Motor neuron (in vitro differentiated cells): ENCODE measurements at regions not wholly inside any gene's neighbourhood (a gene's known extent, or its start where the extent isn't known, plus 50 kb on each side); places are given as distances from the start of the nearest gene placed in this dataset.
"Not testable (repeated sequence)": the region's sequence is repeated elsewhere in the genome, so short reads cannot be mapped to it uniquely, and the experiment has no call there.

ENCODE experiments used
- ATAC-seq, 8 experiments: fragments of 200-7000 bp; cut with Tn5 transposase; replicated peaks in 6 of 8; 2 replicates each; pipeline ENCODE4 v1.8.0; 2021; ENCODE audit warnings: mild to moderate bottlenecking in 8 of 8, moderate library complexity in 8 of 8
- H3K27ac ChIP-seq, 2 donors: fragments of 250-450 bp; sonication (Bioruptor Pico); 2 replicates each; pipeline ENCODE4 v1.9.0; 2021; ENCODE audit warnings: antibody characterized with exemption in 2 of 2, mild to moderate bottlenecking in 2 of 2, moderate library complexity in 1 of 2
- H3K4me1 ChIP-seq, 2 donors: fragments of 250-450 bp; sonication (Bioruptor Pico); replicated peaks in 1 of 2; 2 replicates each; pipeline ENCODE4 v1.6.1; 2021; ENCODE audit warnings: antibody characterized with exemption in 2 of 2, mild to moderate bottlenecking in 2 of 2, moderate library complexity in 1 of 2
- H3K4me3 ChIP-seq, 5 donors: fragments of 250-450 bp; sonication (Bioruptor Pico); 2 replicates each; pipeline ENCODE4 v1.9.0; 2021; ENCODE audit warnings: antibody characterized with exemption in 5 of 5, mild to moderate bottlenecking in 5 of 5, moderate library complexity in 4 of 5
- WGBS, 10 experiments: fragments of 450-650 bp; shearing (Covaris generic); methylation state at CpG; one replicate each; pipeline ENCODE4 v1.0.0; 2022; 5-methylcytosine and 5-hydroxymethylcytosine counted together
- in situ Hi-C, 9 experiments: fragments of 400-800 bp; cut with MboI; loops; one replicate each; pipeline ENCODE4 v1.15.0; 2021; ENCODE audit warnings: low sequenced_read_pairs in 9 of 9, low pct_unique_long_range_greater_than_20kb in 2 of 9; ENCODE audit not compliant: unreplicated experiment in 9 of 9

GRCh38 chr12:91722072-91722471 is 423.6 kb downstream of the BTG1 start:
- H3K4me3 ChIP-seq: no peak overlapping the region
- ATAC-seq: peak in 1 of 8 experiments; percentile 21
- in situ Hi-C loops: no loop called here
- peaks cover 0 to 4% of the 10 kb centered on the region in 2 donors for H3K4me1 ChIP-seq
- H3K27ac ChIP-seq: no peak overlapping the region

GRCh38 chr12:91721023-91721422 is 424.6 kb downstream of the BTG1 start:
- ATAC-seq: no peak

GRCh38 chr12:91718326-91718725 is 427.3 kb downstream of the BTG1 start:
- in situ Hi-C loops: no loop called here
- Histone ChIP-seq H3K4me3 (no peak overlapping the region), H3K27ac (no peak overlapping the region), H3K4me1 (peaks cover 0 to 2% of the 10 kb centered on the region in 2 donors)
- no peak for ATAC-seq
- WGBS, 10 experiments: 67 to 100% (median 100%) methylated on average over 1 to 2 of the region's 2 CpGs; no CpG with 5 or more reads in 2 of the 10 experiments

More at GRCh38 chr12:91721023-91721422, 424.6 kb downstream of the BTG1 start:
- in situ Hi-C loops: no loop called here
- WGBS, 10 experiments: 8 to 95% (median 63%) methylated on average over 1 to 3 of the region's 3 CpGs; no CpG with 5 or more reads in 1 of the 10 experiments
- no peak overlapping the region for H3K4me3 ChIP-seq
- peaks cover 0 to 4% of the 10 kb centered on the region in 2 donors for H3K4me1 ChIP-seq
- no peak overlapping the region for H3K27ac ChIP-seq

- no peak overlapping the region for H3K4me3 ChIP-seq
- H3K27ac ChIP-seq: no peak overlapping the region
- H3K4me1 ChIP-seq: no peaks in the 10 kb centered on the region
- in situ Hi-C loops: no loop called here
- WGBS, 10 experiments: 10 to 96% (median 73%) methylated on average over 1 to 3 of the region's 3 CpGs; no CpG with 5 or more reads in 2 of the 10 experiments
- ATAC-seq: no peak
Observed at GRCh38 chr12:91717804-91718203, 427.8 kb downstream of the BTG1 start.

- H3K27ac ChIP-seq, ATAC-seq, H3K4me1 ChIP-seq, H3K4me3 ChIP-seq, in situ Hi-C loops: not testable (repeated sequence)
- WGBS, 10 experiments: 40 to 94% (median 72%) methylated on average over 1 to 2 of the region's 2 CpGs; no CpG with 5 or more reads in 2 of the 10 experiments
Observed at GRCh38 chr12:91711925-91712324, 433.7 kb downstream of the BTG1 start.

GRCh38 chr12:91706466-91706865 is 439.2 kb downstream of the BTG1 start:
- 6 to 100% (median 86%) methylated on average over 1 of the region's 1 CpG; no CpG with 5 or more reads in 1 of the 10 experiments for WGBS, 10 experiments
- Histone ChIP-seq H3K4me3 (no peak overlapping the region), H3K27ac (no peak overlapping the region), H3K4me1 (no peaks in the 10 kb centered on the region)
- in situ Hi-C loops: no loop called here
- no peak for ATAC-seq

- Histone ChIP-seq H3K27ac (no peak overlapping the region), H3K4me1 (no peaks in the 10 kb centered on the region), H3K4me3 (no peak overlapping the region)
- in situ Hi-C loops: no loop called here
- 51 to 100% (median 89%) methylated on average over 1 to 2 of the region's 2 CpGs for WGBS, 10 experiments
- ATAC-seq: peak in 2 of 8 experiments; percentile 29 to 67
Observed at GRCh38 chr12:91704446-91704845, 441.2 kb downstream of the BTG1 start.

GRCh38 chr12:91703491-91704283 is 442.0 kb downstream of the BTG1 start:
- 72 to 100% (median 94%) methylated on average over 1 to 2 of the region's 2 CpGs; no CpG with 5 or more reads in 2 of the 10 experiments for WGBS, 10 experiments
- H3K4me1 ChIP-seq: no peaks in the 10 kb centered on the region
- in situ Hi-C loops: no loop called here
- no peak for ATAC-seq
- no peak overlapping the region for H3K4me3 ChIP-seq
- H3K27ac ChIP-seq: no peak overlapping the region

- in situ Hi-C loops: no loop called here
- WGBS, 10 experiments: 0 to 100% (median 84%) methylated on average over 1 to 3 of the region's 3 CpGs
- Histone ChIP-seq H3K27ac (no peak overlapping the region), H3K4me1 (no peaks in the 10 kb centered on the region), H3K4me3 (no peak overlapping the region)
- no peak for ATAC-seq
Observed at GRCh38 chr12:91702843-91703425, 442.7 kb downstream of the BTG1 start.

- no peak overlapping the region for H3K4me3 ChIP-seq
- no peak overlapping the region for H3K27ac ChIP-seq
- ATAC-seq: no peak
- WGBS, 10 experiments: 0 to 100% (median 0%) methylated on average over 1 of the region's 1 CpG; no CpG with 5 or more reads in 7 of the 10 experiments
- no peaks in the 10 kb centered on the region for H3K4me1 ChIP-seq
- in situ Hi-C loops: no loop called here
Observed at GRCh38 chr12:91695964-91696363, 449.7 kb downstream of the BTG1 start.

- 35 to 93% (median 83%) methylated on average over 2 to 3 of the region's 3 CpGs; no CpG with 5 or more reads in 1 of the 10 experiments for WGBS, 10 experiments
- in situ Hi-C loops: not testable (repeated sequence)
Observed at GRCh38 chr12:91695406-91695805, 450.2 kb downstream of the BTG1 start.

GRCh38 chr12:91690531-91690930 is 455.1 kb downstream of the BTG1 start:
- Histone ChIP-seq H3K27ac (no peak overlapping the region), H3K4me1 (no peaks in the 10 kb centered on the region), H3K4me3 (no peak overlapping the region)
- ATAC-seq: no peak
- in situ Hi-C loops: no loop called here
- WGBS, 10 experiments: 20 to 100% (median 93%) methylated on average over 1 to 4 of the region's 4 CpGs; no CpG with 5 or more reads in 3 of the 10 experiments

More at GRCh38 chr12:91695406-91695805, 450.2 kb downstream of the BTG1 start:
- not testable (repeated sequence) for H3K4me3 ChIP-seq, H3K4me1 ChIP-seq, ATAC-seq, H3K27ac ChIP-seq
